ENCODE measurements at regions not wholly inside any gene's neighbourhood (a gene's known extent, or its start where the extent isn't known, plus 50 kb on each side); places are given as distances from the start of the nearest gene placed in this dataset.
A peak's percentile ranks its signal among the peaks of the same experiment; 100 is the strongest.

GRCh38 chr11:69211540-69211919 is 55.8 kb downstream of the SMIM38 start:
- Histone ChIP-seq H3K4me3 (no peak overlapping the region), H3K36me3 (ENCODE audit: insufficient read depth, low read length) (0 out of 2 replicates have a peak, but pooled peaks cover 7% of the 10 kb centered on the region), H3K27ac (peak overlapping the region; percentile 82), H3K9ac (ENCODE audit: insufficient read length) (peak overlapping the region; percentile 14), H3K9me3 (ENCODE audit: low read depth, low read length) (peaks cover 4% of the 10 kb centered on the region; the same call in 1 of the 2 replicates)
- DNase-seq (ENCODE audit: low read depth, low spot score): no peak
- TF ChIP-seq FOXP2 (optimal IDR thresholded peaks at IDR 0.05; ENCODE audit: control extremely low read depth, extremely low read length, insufficient read depth) (no peak), EZH2 (IDR thresholded peaks at IDR 0.05) (no peak), POLR2AphosphoS5 (IDR thresholded peaks at IDR 0.05; ENCODE audit: borderline replicate concordance, low read depth, low read length) (no peak)

GRCh38 chr11:69211920-69212797 is 56.4 kb downstream of the SMIM38 start:
- H3K36me3 ChIP-seq (ENCODE audit: insufficient read depth, low read length): 0 out of 2 replicates have a peak, but pooled peaks cover 7% of the 10 kb centered on the region
- peak overlapping the region; percentile 14 for H3K9ac ChIP-seq (ENCODE audit: insufficient read length)
- no peak overlapping the region for H3K4me3 ChIP-seq
- H3K9me3 ChIP-seq (ENCODE audit: low read depth, low read length): peaks cover 4% of the 10 kb centered on the region; the same call in 1 of the 2 replicates
- peak overlapping the region; percentile 82 for H3K27ac ChIP-seq
- no peak for TF ChIP-seq POLR2AphosphoS5 (IDR thresholded peaks at IDR 0.05; ENCODE audit: borderline replicate concordance, low read depth, low read length)
- no peak for TF ChIP-seq EZH2 (IDR thresholded peaks at IDR 0.05)
- TF ChIP-seq FOXP2 (optimal IDR thresholded peaks at IDR 0.05; ENCODE audit: control extremely low read depth, extremely low read length, insufficient read depth): no peak
- DNase-seq (ENCODE audit: low read depth, low spot score): no peak

- H3K9ac ChIP-seq (ENCODE audit: insufficient read length): no peak overlapping the region
Observed at GRCh38 chr11:69212798-69213110, 57.0 kb downstream of the SMIM38 start.

GRCh38 chr11:69213316-69213715 is 57.6 kb downstream of the SMIM38 start:
- TF ChIP-seq POLR2AphosphoS5 (IDR thresholded peaks at IDR 0.05; ENCODE audit: borderline replicate concordance, low read depth, low read length): no peak
- no peak for TF ChIP-seq EZH2 (IDR thresholded peaks at IDR 0.05)
- no peak for TF ChIP-seq FOXP2 (optimal IDR thresholded peaks at IDR 0.05; ENCODE audit: control extremely low read depth, extremely low read length, insufficient read depth)
- Histone ChIP-seq H3K9me3 (ENCODE audit: low read depth, low read length) (peaks cover 4% of the 10 kb centered on the region; the same call in 1 of the 2 replicates), H3K9ac (ENCODE audit: insufficient read length) (no peak overlapping the region), H3K4me3 (no peak overlapping the region), H3K36me3 (ENCODE audit: insufficient read depth, low read length) (0 out of 2 replicates have a peak, but pooled peaks cover 4% of the 10 kb centered on the region), H3K27ac (no peak overlapping the region)
- DNase-seq (ENCODE audit: low read depth, low spot score): no peak

More at GRCh38 chr11:69212798-69213110, 57.0 kb downstream of the SMIM38 start:
- no peak overlapping the region for H3K27ac ChIP-seq
- H3K4me3 ChIP-seq: no peak overlapping the region
- peaks cover 4% of the 10 kb centered on the region; the same call in 1 of the 2 replicates for H3K9me3 ChIP-seq (ENCODE audit: low read depth, low read length)
- TF ChIP-seq EZH2 (IDR thresholded peaks at IDR 0.05) (no peak), POLR2AphosphoS5 (IDR thresholded peaks at IDR 0.05; ENCODE audit: borderline replicate concordance, low read depth, low read length) (no peak)
- no peak for DNase-seq (ENCODE audit: low read depth, low spot score)
- H3K36me3 ChIP-seq (ENCODE audit: insufficient read depth, low read length): 0 out of 2 replicates have a peak, but pooled peaks cover 7% of the 10 kb centered on the region

- no peak overlapping the region for H3K9ac ChIP-seq (ENCODE audit: insufficient read length)
- no peak for DNase-seq (ENCODE audit: low read depth, low spot score)
- H3K36me3 ChIP-seq (ENCODE audit: insufficient read depth, low read length): no peaks in the 10 kb centered on the region
- no peak for TF ChIP-seq EZH2 (IDR thresholded peaks at IDR 0.05)
- TF ChIP-seq POLR2AphosphoS5 (IDR thresholded peaks at IDR 0.05; ENCODE audit: borderline replicate concordance, low read depth, low read length): no peak
- TF ChIP-seq FOXP2 (optimal IDR thresholded peaks at IDR 0.05; ENCODE audit: control extremely low read depth, extremely low read length, insufficient read depth): no peak
- no peak overlapping the region for H3K4me3 ChIP-seq
- H3K27ac ChIP-seq: no peak overlapping the region
- no peaks in the 10 kb centered on the region for H3K9me3 ChIP-seq (ENCODE audit: low read depth, low read length)
Observed at GRCh38 chr11:69213964-69214363, 58.2 kb downstream of the SMIM38 start.

- no peak for DNase-seq (ENCODE audit: low read depth, low spot score)
- TF ChIP-seq EZH2 (IDR thresholded peaks at IDR 0.05) (no peak), FOXP2 (optimal IDR thresholded peaks at IDR 0.05; ENCODE audit: control extremely low read depth, extremely low read length, insufficient read depth) (no peak), POLR2AphosphoS5 (IDR thresholded peaks at IDR 0.05; ENCODE audit: borderline replicate concordance, low read depth, low read length) (no peak)
- no peak overlapping the region for H3K27ac ChIP-seq
- no peak overlapping the region for H3K9ac ChIP-seq (ENCODE audit: insufficient read length)
- H3K4me3 ChIP-seq: no peak overlapping the region
- no peaks in the 10 kb centered on the region for H3K36me3 ChIP-seq (ENCODE audit: insufficient read depth, low read length)
- no peaks in the 10 kb centered on the region for H3K9me3 ChIP-seq (ENCODE audit: low read depth, low read length)
Observed at GRCh38 chr11:69215216-69215615, 59.5 kb downstream of the SMIM38 start.

GRCh38 chr11:69215784-69216415 is 60.2 kb downstream of the SMIM38 start:
- no peak overlapping the region for H3K27ac ChIP-seq
- no peak overlapping the region for H3K4me3 ChIP-seq
- H3K36me3 ChIP-seq (ENCODE audit: insufficient read depth, low read length): no peaks in the 10 kb centered on the region
- no peak overlapping the region for H3K9ac ChIP-seq (ENCODE audit: insufficient read length)
- TF ChIP-seq FOXP2 (optimal IDR thresholded peaks at IDR 0.05; ENCODE audit: control extremely low read depth, extremely low read length, insufficient read depth): no peak
- TF ChIP-seq EZH2 (IDR thresholded peaks at IDR 0.05): no peak
- no peak for TF ChIP-seq POLR2AphosphoS5 (IDR thresholded peaks at IDR 0.05; ENCODE audit: borderline replicate concordance, low read depth, low read length)
- DNase-seq (ENCODE audit: low read depth, low spot score): no peak
- H3K9me3 ChIP-seq (ENCODE audit: low read depth, low read length): no peaks in the 10 kb centered on the region

GRCh38 chr11:69216647-69217051 is 60.9 kb downstream of the SMIM38 start:
- Histone ChIP-seq H3K4me3 (no peak overlapping the region), H3K36me3 (ENCODE audit: insufficient read depth, low read length) (no peaks in the 10 kb centered on the region), H3K9me3 (ENCODE audit: low read depth, low read length) (no peaks in the 10 kb centered on the region), H3K9ac (ENCODE audit: insufficient read length) (no peak overlapping the region), H3K27ac (no peak overlapping the region)
- TF ChIP-seq FOXP2 (optimal IDR thresholded peaks at IDR 0.05; ENCODE audit: control extremely low read depth, extremely low read length, insufficient read depth): no peak
- DNase-seq (ENCODE audit: low read depth, low spot score): no peak

All from SK-N-MC (cell line).